T-helper 2 cell treated with Interferon-gamma antibody and Interleukin-4, amounts not matched to agents 100 ng/mL and 5 ng/mL, for 36 hours (primary cell): ENCODE measurements at regions not wholly inside any gene's neighbourhood (a gene's known extent, or its start where the extent isn't known, plus 50 kb on each side); places are given as distances from the start of the nearest gene placed in this dataset.

Experiments
- intact Hi-C: fragments of 100-400 bp; cut with micrococcal nuclease; formaldehyde crosslinking; loops from one replicate; pipeline ENCODE4 v1.15.1; 2023

DNA sequence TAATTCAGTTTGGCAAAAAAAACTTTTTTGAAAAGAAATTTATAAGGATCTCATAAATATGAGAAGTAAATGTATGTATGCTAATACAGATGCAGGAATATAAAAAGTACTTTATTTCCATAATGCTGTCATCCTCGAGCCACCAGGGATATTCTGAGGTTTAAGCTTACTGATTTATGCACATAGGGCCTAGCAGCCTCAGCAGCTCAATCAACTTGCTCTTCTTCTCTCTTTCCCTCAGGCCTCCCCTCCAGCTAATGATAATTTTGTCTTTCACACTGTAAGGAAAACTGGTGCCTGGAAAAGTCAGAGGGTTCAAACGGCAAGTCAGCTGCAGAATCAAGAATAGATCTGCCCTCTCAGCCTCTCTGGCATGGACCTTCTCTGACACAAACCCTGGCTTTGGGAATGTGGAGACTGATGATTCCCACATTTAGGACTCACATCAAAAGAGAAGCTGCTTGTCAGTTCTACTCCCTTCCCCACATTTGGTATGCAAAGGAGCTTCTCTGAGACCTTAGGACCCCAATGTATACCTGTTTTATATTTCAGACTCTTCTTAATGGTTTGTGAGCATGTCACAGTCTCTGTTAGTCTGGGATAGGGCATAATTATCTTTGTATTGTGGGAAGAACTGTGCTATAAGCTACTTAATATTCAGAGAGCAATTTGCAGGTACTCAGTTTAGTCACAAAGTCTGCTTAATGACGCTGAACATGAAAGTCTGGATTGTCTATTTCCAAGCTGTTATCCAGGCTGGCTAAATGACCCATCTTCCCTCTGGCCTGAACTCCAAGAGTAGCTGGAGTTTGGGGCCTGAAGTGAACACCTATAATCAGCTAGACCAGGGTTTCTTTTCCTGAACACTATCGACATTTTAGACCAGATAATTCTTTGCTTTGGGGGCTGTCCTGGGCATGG, 52.1 kb upstream of the DIPK1A start:
- intact Hi-C loops: no loop called here

DNA sequence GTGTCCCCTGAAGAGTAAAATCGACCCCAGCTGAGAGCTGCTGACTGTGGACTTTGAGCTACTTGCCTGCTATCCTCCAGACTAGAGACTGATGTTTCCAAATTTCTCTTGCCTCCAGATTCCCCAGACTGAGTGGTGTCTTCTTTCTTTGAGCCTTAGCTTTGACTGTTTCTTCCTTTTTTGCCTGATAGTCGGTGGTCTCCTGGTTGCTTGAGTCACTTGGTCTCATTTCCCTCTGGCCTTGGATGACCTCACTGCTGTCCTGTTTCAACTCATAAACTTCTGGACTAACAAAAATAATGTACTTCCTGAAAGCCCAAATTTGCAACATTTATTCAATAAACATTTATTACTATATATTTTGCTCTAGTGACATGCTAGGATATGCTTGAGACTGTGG, 52.9 kb upstream of the DIPK1A start:
- intact Hi-C loops: no loop called here

DNA sequence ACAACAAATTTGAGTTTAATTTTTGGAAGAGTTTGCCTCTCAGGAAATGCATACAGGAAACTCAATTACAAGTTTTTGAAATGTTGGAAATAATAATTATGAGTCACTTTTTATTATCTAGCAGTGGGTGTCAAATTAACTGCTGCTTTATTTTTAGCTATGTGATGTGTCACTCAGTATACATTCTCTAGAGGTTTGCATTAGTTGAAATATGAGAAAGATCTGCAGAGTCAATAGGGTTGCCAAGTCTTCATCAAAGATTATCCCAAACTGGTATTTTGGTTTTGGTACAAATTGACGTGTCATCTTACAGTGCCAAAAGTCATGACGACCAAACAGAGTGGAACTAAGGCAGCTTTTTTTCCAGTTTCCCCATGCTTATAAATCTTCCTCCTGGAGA, 54.3 kb upstream of the DIPK1A start:
- intact Hi-C loops: no loop called here

DNA sequence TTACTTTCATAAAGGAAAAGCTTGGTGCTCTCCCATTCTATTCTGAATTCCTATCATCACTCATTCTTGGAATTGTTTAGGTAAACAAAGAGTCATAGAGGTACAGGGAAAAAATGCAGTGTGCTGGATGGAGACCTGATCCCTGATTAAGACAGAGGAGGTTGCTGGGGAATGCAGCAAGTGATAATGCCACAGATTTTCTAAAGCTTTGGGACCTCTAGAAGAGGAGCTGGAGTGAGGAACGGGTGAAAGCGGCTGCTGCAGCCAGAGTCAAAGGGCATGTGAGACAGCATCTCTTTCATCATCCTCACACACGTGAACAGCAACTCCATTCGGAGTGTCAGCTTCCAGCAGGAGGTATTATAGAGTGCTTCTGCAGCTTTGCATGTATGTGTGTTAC, 54.9 kb upstream of the DIPK1A start:
- intact Hi-C loops: no loop called here

DNA sequence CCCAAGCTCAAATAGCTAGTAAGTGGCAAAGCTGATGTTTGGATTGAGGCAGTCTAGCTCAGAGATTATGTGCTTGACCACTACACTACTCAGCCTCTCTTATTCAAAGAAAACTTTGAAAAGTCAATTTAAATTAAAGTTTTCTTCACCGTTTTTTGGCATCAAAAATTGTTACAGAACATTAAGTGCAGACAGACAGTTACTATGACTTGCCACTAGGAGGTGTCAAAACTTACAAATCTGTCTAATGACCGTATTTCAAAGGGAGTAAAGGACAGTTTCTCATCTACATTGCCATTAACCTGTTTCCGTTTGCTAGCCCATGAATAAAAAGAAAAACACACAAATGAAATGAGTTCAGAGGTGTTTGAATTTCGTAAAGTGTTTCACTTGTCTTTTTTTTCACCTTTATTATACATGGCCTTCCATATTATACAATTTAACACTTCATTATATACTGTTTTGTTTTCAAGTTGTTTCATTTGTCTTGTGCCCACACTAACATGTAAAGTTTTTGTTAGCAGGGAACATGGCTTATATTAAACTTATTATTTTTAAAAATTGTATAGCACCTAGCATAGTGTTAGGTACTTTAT, 57.4 kb upstream of the MTF2 start:
- intact Hi-C loops: loop anchor here (1.0 to 10.0 kb wide), 3 partner anchors 41 to 153 kb away; partner anchors contain the start of gene MTF2

DNA sequence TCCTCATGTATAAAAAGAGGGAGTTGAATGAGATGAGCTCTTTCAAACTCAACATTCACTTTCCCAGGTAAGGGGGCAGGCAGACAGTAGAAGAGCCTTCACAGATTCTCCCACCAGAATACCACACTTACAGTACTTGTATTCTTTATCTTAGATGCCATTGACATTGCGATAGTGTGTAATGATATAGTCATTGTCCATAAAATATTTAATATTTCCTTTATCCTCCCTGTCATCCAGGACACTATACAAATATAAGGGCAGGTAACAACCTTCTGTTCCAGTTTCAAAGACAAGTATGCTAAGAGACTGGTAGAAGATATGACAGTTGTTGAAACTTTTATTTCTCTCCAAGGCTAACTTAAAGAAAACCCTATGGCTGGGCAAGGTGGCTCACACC, 56.5 kb upstream of the MTF2 start:
- intact Hi-C loops: loop anchor here (5.0 to 10.0 kb wide), 2 partner anchors 55 to 152 kb away; partner anchors contain the start of gene MTF2

DNA sequence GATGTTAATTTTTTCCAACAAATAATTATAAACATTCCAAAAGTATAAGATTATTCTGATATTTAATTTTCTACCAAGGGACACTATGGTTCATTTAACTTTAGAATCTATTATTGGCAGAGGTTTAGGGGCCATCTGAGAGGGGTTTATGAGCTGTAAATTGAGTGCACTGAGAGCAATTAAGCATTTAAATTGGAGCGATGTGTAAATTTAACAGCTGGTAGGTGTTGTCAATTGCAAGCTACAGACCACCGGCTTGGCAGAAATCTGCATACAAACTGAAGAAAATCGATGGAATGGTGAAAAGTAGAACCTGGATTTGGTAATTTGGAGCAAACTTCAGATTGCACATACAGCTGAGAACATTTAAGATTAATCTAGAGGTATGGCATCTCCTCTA, 55.8 kb upstream of the MTF2 start:
- intact Hi-C loops: loop anchor here (5.0 to 10.0 kb wide), 2 partner anchors 54 to 152 kb away; partner anchors contain the start of gene MTF2

DNA sequence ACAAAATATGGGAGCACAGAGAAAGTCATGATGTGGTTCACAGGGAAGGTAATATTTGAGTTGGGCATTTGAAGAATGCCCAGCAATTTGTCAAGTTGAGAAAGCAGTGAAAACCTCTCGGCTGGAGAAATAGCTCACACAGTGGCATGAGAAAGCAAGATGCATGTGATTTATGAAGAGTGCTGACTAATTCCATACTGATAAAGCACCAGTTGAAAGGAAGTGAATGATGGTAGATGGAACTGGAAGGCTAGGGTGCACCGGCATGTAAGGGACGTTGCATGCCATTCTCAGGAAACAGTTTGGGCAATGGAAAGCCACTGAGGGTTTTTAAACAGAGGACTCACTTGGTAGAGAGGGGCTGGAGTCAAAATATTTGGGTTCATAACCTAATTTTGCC, 53.5 kb upstream of the MTF2 start:
- intact Hi-C loops: loop anchor here (10.0 kb wide), 1 partner anchor 149 kb away; no protein-coding TSS in a partner anchor

DNA sequence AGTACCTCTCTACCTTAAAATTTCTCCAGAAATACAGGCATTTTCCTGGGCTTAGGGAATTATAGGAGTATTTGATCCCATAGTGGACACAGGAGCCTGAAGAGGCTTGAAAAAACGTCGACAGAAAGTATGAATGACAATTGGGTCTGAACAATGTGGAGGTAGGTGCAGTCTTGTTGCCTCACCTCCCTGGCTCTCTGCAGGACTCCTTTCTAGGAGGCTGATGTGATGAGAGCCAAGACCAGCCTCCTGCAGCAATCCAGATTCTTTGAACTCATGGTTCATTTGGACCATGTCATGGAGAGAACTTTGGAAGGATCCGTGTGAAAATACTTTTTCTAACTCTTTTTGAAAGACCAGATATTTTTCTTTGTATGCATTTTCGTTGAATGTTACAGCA, 50.5 kb upstream of the MTF2 start:
- intact Hi-C loops: loop anchor here (2.0 to 10.0 kb wide), 2 partner anchors 14 to 146 kb away; no protein-coding TSS in a partner anchor
